Esophagus muscularis mucosa (tissue), 3 donors: ENCODE measurements at regions not wholly inside any gene's neighbourhood (a gene's known extent, or its start where the extent isn't known, plus 50 kb on each side); places are given as distances from the start of the nearest gene placed in this dataset.

ENCODE experiments used
- CTCF ChIP-seq, 3 experiments: fragments of 200-600 bp in 2 of 3; fragments of 450-650 bp in 1 of 3; sonication (generic) in 2 of 3; IDR thresholded peaks; one replicate each; pipeline ENCODE4 v1.5.1; 2017 to 2019; ENCODE audit warnings: antibody characterized with exemption in 3 of 3, mild to moderate bottlenecking in 2 of 3, moderate library complexity in 1 of 3
- POLR2A ChIP-seq: fragments of 450-650 bp; IDR thresholded peaks from one replicate; pipeline ENCODE4 v1.6.1; 2017; ENCODE audit warnings: antibody characterized with exemption, moderate library complexity, mild to moderate bottlenecking, low read depth
- POLR2AphosphoS5 ChIP-seq, 2 donors: sonication (generic); formaldehyde crosslinking; IDR thresholded peaks; one replicate each; pipeline ENCODE4 v1.6.1; 2017; ENCODE audit warnings: antibody characterized with exemption in 2 of 2

GRCh38 chr6:130671119-130671518 lies 156.1 kb upstream of the SMLR1 start:
- no peak for TF ChIP-seq POLR2A
- no peak for TF ChIP-seq CTCF (IDR thresholded peaks at IDR 0.05)
- TF ChIP-seq POLR2AphosphoS5 (IDR thresholded peaks at IDR 0.05): no peak
